C1 segment of cervical spinal cord (tissue), 14 donors: ENCODE measurements at regions not wholly inside any gene's neighbourhood (a gene's known extent, or its start where the extent isn't known, plus 50 kb on each side); places are given as distances from the start of the nearest gene placed in this dataset.
"Not testable (repeated sequence)": the region's sequence is repeated elsewhere in the genome, so short reads cannot be mapped to it uniquely, and the experiment has no call there.

Source experiments
- DNase-seq, 14 donors: peaks; one replicate each; lab custom pipeline; 2025; lab: John Stamatoyannopoulos, UW

DNA sequence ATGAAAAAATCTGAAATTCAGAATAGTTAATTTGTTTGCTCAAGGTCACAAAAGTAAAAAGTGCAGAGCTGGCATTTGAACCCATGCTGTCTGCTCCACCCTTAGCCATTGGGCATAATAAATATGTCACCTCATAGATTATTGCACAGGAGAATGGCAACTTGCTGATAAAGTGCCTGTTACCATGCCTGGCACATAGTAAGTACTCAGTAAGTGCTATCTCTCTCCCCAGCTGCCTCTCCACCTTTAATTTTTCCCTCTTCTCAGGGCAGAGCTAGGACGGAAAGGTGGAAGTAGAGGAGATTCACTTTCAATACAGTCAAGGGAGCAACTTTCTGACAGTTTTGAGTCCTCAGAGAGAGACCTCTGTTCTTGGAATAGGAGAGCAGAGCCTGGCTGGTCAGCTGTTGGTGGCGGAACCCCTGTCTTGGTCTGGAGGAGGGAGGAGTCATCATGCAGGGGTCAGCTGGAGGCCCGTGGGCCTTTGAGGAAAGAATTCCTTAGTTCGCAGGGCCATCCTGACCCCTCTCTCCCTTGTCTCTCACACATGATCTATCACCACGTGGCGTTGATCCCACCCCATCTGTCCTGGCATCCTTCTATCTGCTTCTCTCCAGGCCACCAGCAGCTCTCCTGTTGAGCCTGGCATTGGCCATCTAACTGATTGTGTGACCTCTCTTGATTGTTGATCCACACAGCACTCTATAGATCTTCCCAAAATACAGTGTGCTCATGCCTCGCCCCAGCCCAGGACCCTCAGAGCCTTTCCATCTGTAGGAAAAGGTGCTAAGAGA, 149.3 kb downstream of the RPLP1 start:
- DNase-seq, result no peak

DNA sequence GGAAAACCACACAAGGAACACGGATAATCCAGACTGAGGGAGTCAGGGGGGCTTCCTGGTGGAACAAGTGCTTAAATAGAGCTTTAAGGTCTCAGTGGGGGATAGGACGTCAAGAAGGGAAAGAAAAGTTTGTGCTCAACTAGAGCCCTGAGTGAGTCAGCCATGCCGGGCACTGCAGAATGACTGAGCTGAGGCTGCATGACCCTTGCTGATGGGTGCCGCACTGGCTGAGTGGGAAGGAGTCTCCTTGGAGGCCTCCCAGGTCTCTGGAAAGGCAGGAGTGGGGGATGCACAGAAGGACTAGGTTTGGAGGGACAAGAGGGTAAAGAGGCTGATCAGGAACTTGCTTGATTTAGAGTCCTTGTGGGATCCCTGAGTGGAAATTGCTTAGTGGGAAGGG, 150.3 kb downstream of the RPLP1 start:
- no peak for DNase-seq

GRCh38 chr15:69603369-69604071, 150.9 kb downstream of the RPLP1 start:
- DNase-seq, result no peak

GRCh38 chr15:69604072-69604411, 151.4 kb downstream of the RPLP1 start:
- DNase-seq, result no peak

- DNase-seq, result no peak
Measured at GRCh38 chr15:69606144-69606543, 153.5 kb downstream of the RPLP1 start.

GRCh38 chr15:69606921-69607500, 154.4 kb downstream of the RPLP1 start:
- DNase-seq, result peak in 1 of 14 donors; percentile 4

DNA sequence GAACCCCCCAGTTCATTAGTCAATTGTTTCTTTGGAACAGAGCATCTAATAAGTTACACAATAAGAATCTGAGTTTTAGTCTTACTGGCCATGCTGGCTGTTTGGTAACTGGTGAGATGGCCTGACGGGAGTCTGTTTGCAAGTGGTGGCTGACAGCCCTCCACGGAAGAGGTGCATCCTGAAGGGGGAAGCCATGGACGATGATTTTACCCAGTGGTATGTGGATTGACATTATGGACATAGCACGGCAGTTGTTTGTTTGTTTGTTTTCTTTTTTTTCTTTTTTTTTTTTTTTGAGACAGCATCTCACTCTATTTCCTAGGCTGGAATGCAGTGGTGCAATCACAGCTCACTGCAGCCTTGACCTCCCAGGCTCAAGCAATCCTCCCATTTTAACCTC, 156.0 kb downstream of the RPLP1 start:
- no peak for DNase-seq

DNA sequence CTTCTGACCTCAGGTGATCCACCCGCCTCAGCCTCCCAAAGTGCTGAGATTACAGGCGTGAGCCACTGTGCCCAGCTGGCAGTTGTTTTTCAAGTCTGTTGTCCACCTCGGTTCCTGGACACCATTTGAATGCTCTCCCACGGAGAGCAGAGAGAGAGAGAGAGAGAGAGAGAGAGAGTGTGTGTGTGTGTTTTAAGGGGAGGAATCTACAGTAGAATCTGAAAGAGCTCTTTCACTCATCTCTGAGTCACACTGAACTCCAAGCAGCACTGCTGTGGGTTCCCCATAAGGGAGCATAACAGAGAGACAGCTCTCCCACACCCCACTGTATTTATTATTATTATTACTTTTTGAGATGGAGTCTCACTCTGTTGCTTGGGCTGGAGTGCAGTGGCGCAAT, 156.6 kb downstream of the RPLP1 start:
- no peak for DNase-seq

DNA sequence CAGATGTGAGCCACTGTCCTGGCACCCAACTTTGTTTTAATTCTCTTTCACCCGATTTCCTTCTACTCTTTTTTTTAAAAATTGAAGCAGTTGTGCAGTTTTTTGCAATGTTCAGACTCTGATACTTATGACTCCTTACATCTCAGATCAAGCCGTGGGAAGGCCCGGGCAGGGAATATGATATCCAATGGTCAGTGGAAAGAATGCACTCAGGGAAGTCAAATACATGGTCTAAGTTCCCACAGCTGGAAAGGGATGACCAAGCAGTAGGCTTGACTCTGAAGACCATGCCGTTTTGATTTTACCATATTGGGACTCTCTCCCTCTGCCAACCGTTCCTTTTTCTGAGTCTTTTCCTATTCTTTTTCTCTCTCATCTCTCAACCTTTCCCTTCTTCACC, 157.2 kb downstream of the RPLP1 start:
- no peak for DNase-seq

GRCh38 chr15:69610277-69610676, 157.7 kb downstream of the RPLP1 start:
- DNase-seq, result no peak

GRCh38 chr15:69610858-69611257, 158.2 kb downstream of the RPLP1 start:
- no peak for DNase-seq

- DNase-seq, result no peak
Measured at GRCh38 chr15:69612112-69612511, 159.5 kb downstream of the RPLP1 start.

DNA sequence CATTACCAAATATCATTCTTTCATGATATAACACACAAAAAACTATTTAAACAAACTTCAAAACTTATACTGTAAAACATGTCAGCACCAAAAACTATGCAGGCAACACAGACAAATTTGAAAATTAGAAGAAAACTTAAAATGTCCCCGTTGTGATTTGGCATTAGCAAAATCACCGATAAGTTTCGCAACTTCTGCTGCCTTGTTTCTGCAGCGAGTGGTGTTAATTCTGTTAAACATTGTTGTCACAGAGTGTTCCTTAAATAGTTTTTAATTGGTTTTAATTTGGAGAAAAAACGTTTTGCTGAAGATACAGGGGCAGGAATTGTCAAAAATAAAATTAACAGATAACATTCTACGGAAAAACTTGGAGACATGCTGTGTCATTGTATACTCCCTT, 160.6 kb downstream of the RPLP1 start:
- no peak for DNase-seq

- no peak for DNase-seq
Measured at GRCh38 chr15:69613988-69614387, 161.4 kb downstream of the RPLP1 start.

GRCh38 chr15:69615736-69616135, 163.1 kb downstream of the RPLP1 start:
- DNase-seq, result no peak

DNA sequence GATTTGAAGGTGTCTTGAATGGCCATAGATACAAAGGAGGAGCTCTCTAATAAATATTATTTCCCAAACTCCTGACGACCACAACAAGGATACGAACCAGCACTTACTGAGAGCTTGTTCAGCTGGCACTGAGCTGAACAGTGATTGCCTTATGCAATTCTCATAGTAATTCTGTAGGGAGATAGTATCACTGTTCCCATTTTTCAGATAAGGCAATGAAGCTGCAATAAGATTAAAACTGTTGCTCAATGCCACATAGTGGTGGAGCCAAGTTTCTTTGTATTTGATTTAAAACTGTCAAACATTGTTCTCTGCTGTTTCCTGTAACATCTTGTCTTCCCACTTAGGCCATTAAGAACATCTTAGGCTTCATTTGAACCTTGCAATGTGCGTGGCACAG, 163.9 kb downstream of the RPLP1 start:
- no peak for DNase-seq

GRCh38 chr15:69617144-69617543, 164.5 kb downstream of the RPLP1 start:
- not testable (repeated sequence) for DNase-seq

- no peak for DNase-seq
Measured at GRCh38 chr15:69623392-69624154, 171.0 kb downstream of the RPLP1 start.

DNA sequence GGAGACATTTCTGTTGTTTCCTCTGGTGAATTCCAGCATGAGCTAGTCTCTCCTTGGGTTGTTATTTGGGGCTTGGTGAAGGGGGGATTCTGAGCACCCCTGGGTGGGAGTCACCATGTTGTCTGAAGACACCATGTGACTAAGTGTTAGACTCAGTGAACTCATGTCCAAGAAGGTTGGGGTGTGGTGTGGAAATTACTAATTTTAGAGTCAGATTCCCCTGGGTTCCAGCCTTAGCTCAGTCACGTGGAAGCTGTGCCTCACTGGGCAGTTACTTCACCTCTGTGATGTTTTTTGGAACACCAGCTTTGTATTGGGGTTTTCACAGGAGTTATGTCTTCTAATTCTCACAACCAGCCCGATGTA, 171.5 kb downstream of the RPLP1 start:
- no peak for DNase-seq

GRCh38 chr15:69624816-69625215, 172.2 kb downstream of the RPLP1 start:
- DNase-seq, result no peak

- no peak for DNase-seq
Measured at GRCh38 chr15:69625328-69625727, 172.7 kb downstream of the RPLP1 start.
